KMS-11 (cell line): ENCODE measurements at regions not wholly inside any gene's neighbourhood (a gene's known extent, or its start where the extent isn't known, plus 50 kb on each side); places are given as distances from the start of the nearest gene placed in this dataset.

Experiments used
- H2AFZ ChIP-seq: fragments of 200-600 bp; sonication (generic); 2 replicates; pipeline ENCODE4 v1.6.1; 2016; ENCODE audit warnings: antibody characterized with exemption, mixed run types, low read depth
- H3K27ac ChIP-seq: fragments of 200-600 bp; sonication (generic); 2 replicates; pipeline ENCODE4 v1.6.1; 2016; ENCODE audit warnings: mild to moderate bottlenecking, mixed run types
- H3K27me3 ChIP-seq: fragments of 200-600 bp; sonication (generic); 2 replicates; pipeline ENCODE4 v1.6.1; 2017; ENCODE audit warnings: mild to moderate bottlenecking, low read depth, mixed run types, moderate library complexity; ENCODE audit not compliant: insufficient read depth
- H3K36me3 ChIP-seq: fragments of 200-600 bp; sonication (generic); 2 replicates; pipeline ENCODE4 v1.6.1; 2017; ENCODE audit warnings: mild to moderate bottlenecking, mixed run types; ENCODE audit not compliant: insufficient read depth
- H3K4me1 ChIP-seq: fragments of 200-600 bp; sonication (generic); 2 replicates; pipeline ENCODE4 v1.6.1; 2016; ENCODE audit warnings: mild to moderate bottlenecking, low read depth, mixed run types; ENCODE audit not compliant: poor library complexity, severe bottlenecking
- H3K4me2 ChIP-seq: fragments of 200-600 bp; sonication (generic); 2 replicates; pipeline ENCODE4 v1.7.0; 2016; ENCODE audit warnings: mild to moderate bottlenecking, mixed run types
- H3K4me3 ChIP-seq: fragments of 200-600 bp; sonication (generic); IDR thresholded peaks from 2 replicates; pipeline ENCODE4 v1.6.1; 2017; ENCODE audit warnings: low read depth, low read length, mixed read lengths; ENCODE audit not compliant: insufficient read depth
- H3K79me2 ChIP-seq: fragments of 200-600 bp; sonication (generic); 2 replicates; pipeline ENCODE4 v1.6.1; 2016; ENCODE audit warnings: low read depth, mixed run types; ENCODE audit not compliant: insufficient read depth
- H3K9ac ChIP-seq: fragments of 200-600 bp; sonication (generic); 2 replicates; pipeline ENCODE4 v1.6.1; 2016; ENCODE audit warnings: mild to moderate bottlenecking, mixed run types
- H4K20me1 ChIP-seq: fragments of 200-600 bp; sonication (generic); 2 replicates; pipeline ENCODE4 v1.6.1; 2016; ENCODE audit warnings: mild to moderate bottlenecking, mixed run types; ENCODE audit not compliant: insufficient read depth
- TF ChIP-seq, protein P1 (sequence below): fragments of 200-600 bp; sonication (generic); conservative IDR thresholded peaks from 2 replicates; pipeline ENCODE4 v1.6.1; 2017; ENCODE audit warnings: low read depth, mild to moderate bottlenecking, antibody characterized with exemption, low read length, moderate library complexity, mixed read lengths

DNA sequence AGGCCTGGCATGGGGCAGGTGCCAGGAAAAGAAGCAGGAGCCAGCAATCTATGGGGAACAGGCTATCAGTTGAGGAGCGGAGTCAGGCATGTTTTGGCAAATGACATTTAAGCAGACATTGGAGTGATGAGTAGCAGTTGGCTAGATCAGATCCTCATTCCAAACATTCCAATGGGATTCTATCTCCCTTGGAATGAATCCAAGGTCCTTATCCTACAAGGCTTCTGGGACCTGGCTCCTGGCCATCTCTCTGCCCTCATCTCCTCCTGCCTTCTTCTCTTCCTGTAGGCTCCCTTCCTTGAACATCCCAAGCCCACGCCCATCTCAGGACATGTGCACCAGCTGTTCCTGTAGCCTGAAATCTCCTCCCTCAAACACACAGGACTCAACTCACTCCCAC lies 1074.5 kb downstream of the TBC1D22A start:
- no peaks in the 10 kb centered on the region for H3K4me1 ChIP-seq
- no peak overlapping the region for H3K4me3 ChIP-seq
- no peak overlapping the region for H2AFZ ChIP-seq
- no peaks in the 10 kb centered on the region for H3K27me3 ChIP-seq
- no peaks in the 10 kb centered on the region for H4K20me1 ChIP-seq
- no peaks in the 10 kb centered on the region for H3K79me2 ChIP-seq
- no peak overlapping the region for H3K9ac ChIP-seq
- TF ChIP-seq, protein P1, sequence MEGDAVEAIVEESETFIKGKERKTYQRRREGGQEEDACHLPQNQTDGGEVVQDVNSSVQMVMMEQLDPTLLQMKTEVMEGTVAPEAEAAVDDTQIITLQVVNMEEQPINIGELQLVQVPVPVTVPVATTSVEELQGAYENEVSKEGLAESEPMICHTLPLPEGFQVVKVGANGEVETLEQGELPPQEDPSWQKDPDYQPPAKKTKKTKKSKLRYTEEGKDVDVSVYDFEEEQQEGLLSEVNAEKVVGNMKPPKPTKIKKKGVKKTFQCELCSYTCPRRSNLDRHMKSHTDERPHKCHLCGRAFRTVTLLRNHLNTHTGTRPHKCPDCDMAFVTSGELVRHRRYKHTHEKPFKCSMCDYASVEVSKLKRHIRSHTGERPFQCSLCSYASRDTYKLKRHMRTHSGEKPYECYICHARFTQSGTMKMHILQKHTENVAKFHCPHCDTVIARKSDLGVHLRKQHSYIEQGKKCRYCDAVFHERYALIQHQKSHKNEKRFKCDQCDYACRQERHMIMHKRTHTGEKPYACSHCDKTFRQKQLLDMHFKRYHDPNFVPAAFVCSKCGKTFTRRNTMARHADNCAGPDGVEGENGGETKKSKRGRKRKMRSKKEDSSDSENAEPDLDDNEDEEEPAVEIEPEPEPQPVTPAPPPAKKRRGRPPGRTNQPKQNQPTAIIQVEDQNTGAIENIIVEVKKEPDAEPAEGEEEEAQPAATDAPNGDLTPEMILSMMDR: no peak
- no peak overlapping the region for H3K4me2 ChIP-seq
- no peaks in the 10 kb centered on the region for H3K36me3 ChIP-seq
- no peak overlapping the region for H3K27ac ChIP-seq

DNA sequence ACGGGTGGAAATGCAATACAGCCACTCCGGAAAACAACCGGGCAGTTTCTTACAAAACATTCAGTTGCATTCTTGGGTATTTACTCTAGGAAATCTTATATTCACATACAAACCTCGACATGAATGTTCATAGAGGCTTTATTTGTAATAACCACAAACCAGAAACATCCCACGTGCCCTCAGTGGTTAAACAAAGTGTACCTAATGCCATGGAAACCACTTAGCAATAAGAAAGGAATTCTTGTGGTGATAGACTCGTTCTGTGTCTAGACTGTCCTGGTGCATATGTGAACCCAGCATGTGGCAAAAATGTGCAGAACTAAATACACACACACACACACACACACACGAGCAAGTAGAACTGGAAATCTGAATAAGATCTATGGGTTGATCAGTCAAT lies 1073.3 kb downstream of the TBC1D22A start:
- Histone ChIP-seq H3K36me3 (no peaks in the 10 kb centered on the region), H3K27ac (no peak overlapping the region), H3K4me2 (no peak overlapping the region), H3K27me3 (no peaks in the 10 kb centered on the region), H4K20me1 (no peaks in the 10 kb centered on the region), H2AFZ (no peak overlapping the region), H3K79me2 (no peaks in the 10 kb centered on the region), H3K4me1 (no peaks in the 10 kb centered on the region), H3K4me3 (no peak overlapping the region), H3K9ac (no peak overlapping the region)
- TF ChIP-seq, protein P1: no peak

DNA sequence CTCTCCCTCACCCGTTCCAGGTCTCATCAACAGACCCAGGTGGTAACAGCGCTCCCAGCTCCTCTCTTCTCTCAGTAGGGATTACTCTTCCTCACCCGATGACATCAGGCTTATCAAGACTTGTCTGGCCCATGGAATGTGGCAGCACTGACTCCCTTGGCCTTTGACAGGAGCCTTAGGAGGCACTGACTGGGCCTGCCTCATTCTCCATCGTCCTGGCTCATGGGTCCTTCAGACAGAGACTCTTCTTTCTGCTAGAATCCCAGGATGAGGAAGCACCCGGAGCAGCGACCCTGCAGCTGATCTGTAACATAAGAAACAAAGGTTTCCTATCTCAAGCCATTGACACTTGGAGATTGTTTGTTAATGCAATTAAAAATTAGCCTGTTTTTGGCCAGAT lies 1063.6 kb downstream of the TBC1D22A start:
- H3K27me3 ChIP-seq: no peaks in the 10 kb centered on the region
- no peak overlapping the region for H3K4me2 ChIP-seq
- H4K20me1 ChIP-seq: no peaks in the 10 kb centered on the region
- H3K27ac ChIP-seq: no peak overlapping the region
- TF ChIP-seq, protein P1: no peak
- no peak overlapping the region for H3K9ac ChIP-seq
- no peak overlapping the region for H2AFZ ChIP-seq
- no peaks in the 10 kb centered on the region for H3K36me3 ChIP-seq
- H3K4me3 ChIP-seq: no peak overlapping the region
- H3K79me2 ChIP-seq: no peaks in the 10 kb centered on the region
- no peaks in the 10 kb centered on the region for H3K4me1 ChIP-seq

DNA sequence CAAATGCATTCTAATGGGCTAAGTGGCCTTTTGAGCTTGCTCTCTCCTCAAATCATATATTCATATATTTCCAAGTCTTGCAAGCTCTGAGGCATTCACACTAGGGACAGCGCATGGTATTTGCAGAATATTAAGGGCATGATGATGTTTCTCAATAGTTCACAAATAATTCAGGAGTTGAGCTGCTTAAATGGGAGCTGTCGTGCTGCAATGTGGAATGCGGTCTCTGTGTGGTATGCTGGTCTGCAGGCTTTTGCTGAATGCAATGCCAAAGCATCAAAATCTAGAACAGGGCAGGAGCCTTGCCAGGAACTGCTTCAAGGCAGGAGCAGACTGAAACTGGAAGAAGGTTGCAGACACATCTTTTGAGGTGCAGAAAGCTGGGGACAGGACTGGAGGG lies 1060.0 kb downstream of the TBC1D22A start:
- Histone ChIP-seq H2AFZ (no peak overlapping the region), H4K20me1 (no peaks in the 10 kb centered on the region), H3K27ac (no peak overlapping the region), H3K79me2 (no peaks in the 10 kb centered on the region), H3K27me3 (no peaks in the 10 kb centered on the region), H3K4me1 (no peaks in the 10 kb centered on the region), H3K4me2 (no peak overlapping the region), H3K4me3 (no peak overlapping the region), H3K9ac (no peak overlapping the region), H3K36me3 (no peaks in the 10 kb centered on the region)
- TF ChIP-seq, protein P1: no peak

DNA sequence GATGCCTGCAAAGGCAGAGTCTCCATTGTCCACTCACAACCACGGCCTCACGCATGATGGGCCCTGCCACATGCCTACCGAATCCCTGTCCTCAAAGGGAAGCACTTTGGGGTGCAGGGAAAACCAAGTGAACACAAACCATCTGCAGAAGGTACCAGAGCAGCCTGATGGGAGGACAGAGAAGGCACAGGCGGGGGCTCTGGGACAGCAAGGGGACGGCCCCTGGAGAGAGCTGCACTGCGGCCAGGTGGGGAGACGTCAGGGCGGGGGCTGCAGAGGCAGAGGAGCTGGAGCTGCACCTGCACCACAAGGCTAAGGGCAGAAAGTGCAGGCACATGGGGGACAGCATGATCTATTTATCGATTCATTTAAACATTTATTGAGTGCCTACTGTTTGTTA lies 1056.0 kb downstream of the TBC1D22A start:
- Histone ChIP-seq H3K36me3 (no peaks in the 10 kb centered on the region), H3K4me3 (no peak overlapping the region), H3K4me2 (no peak overlapping the region), H3K27me3 (no peaks in the 10 kb centered on the region), H3K9ac (no peak overlapping the region), H3K79me2 (no peaks in the 10 kb centered on the region), H4K20me1 (no peaks in the 10 kb centered on the region), H2AFZ (no peak overlapping the region), H3K4me1 (no peaks in the 10 kb centered on the region), H3K27ac (no peak overlapping the region)
- TF ChIP-seq, protein P1: no peak
